IMR-90 (cell line): ENCODE measurements at regions not wholly inside any gene's neighbourhood (a gene's known extent, or its start where the extent isn't known, plus 50 kb on each side); places are given as distances from the start of the nearest gene placed in this dataset.

ENCODE experiments used
- ATAC-seq: fragments of 200-7000 bp; cut with Tn5 transposase; 2 replicates; pipeline ENCODE4 v1.9.1; 2020; ENCODE audit warnings: low read depth, mild to moderate bottlenecking, moderate library complexity
- BruUV-seq: library from RNA; stranded (reverse); fragments of 400-500 nt; replicated peaks from 2 replicates; lab custom pipeline; 2021; lab: Mats Ljungman, UMichigan
- CTCF ChIA-PET: fragments of 300-600 bp; formaldehyde crosslinking; extraction: SDS; loops from one replicate; lab custom pipeline; 2021; ENCODE audit warnings: antibody characterized with exemption; lab: Yijun Ruan, JAX
- POLR2A ChIA-PET: fragments of 300-600 bp; sonication (Branson Sonifier 250); formaldehyde crosslinking; loops from one replicate; lab custom pipeline; 2022; ENCODE audit warnings: antibody characterized with exemption; ENCODE audit not compliant: unreplicated experiment; lab: Charles Lee
- DNase-seq: peaks from one replicate; pipeline ENCODE4 v3.0.0; 2013
- H2AFZ ChIP-seq: replicated peaks from 2 replicates; pipeline ENCODE3; 2013; ENCODE audit warnings: low read length, mild to moderate bottlenecking; ENCODE audit not compliant: poor library complexity
- H2AK5ac ChIP-seq: 2 replicates; pipeline ENCODE4 v1.6.1; 2013; ENCODE audit warnings: low read depth, low read length, inconsistent platforms
- H2AK9ac ChIP-seq: replicated peaks from 2 replicates; pipeline ENCODE3; 2013; ENCODE audit warnings: mild to moderate bottlenecking, low read depth, low read length, moderate library complexity; ENCODE audit not compliant: poor library complexity
- H2BK120ac ChIP-seq: 2 replicates; pipeline ENCODE4 v1.6.1; 2013; ENCODE audit warnings: low read depth, low read length, inconsistent platforms
- H2BK15ac ChIP-seq: 3 replicates; pipeline ENCODE4 v1.6.1; 2013; ENCODE audit warnings: low read depth, low read length, inconsistent platforms
- H2BK20ac ChIP-seq: 2 replicates; pipeline ENCODE4 v1.6.1; 2013; ENCODE audit warnings: low read depth, mild to moderate bottlenecking, inconsistent platforms, low read length, moderate library complexity
- H2BK5ac ChIP-seq: 2 replicates; pipeline ENCODE4 v1.6.1; 2013; ENCODE audit warnings: mild to moderate bottlenecking, low read depth, low read length, inconsistent platforms; ENCODE audit not compliant: poor library complexity, severe bottlenecking
- H3K14ac ChIP-seq: replicated peaks from 2 replicates; pipeline ENCODE4 v1.6.1; 2013; ENCODE audit warnings: low read depth, low read length, inconsistent platforms
- H3K18ac ChIP-seq: 2 replicates; pipeline ENCODE4 v1.6.1; 2013; ENCODE audit warnings: low read depth, low read length, control low read depth
- H3K23ac ChIP-seq: 2 replicates; pipeline ENCODE4 v1.6.1; 2013; ENCODE audit warnings: low read depth, low read length, inconsistent platforms
- H3K27ac ChIP-seq: 2 replicates; pipeline ENCODE4 v1.5.1; 2013; ENCODE audit warnings: mild to moderate bottlenecking, control low read depth, low read length; ENCODE audit not compliant: insufficient read depth
- H3K27me3 ChIP-seq: 2 replicates; pipeline ENCODE4 v1.6.1; 2013; ENCODE audit warnings: low read length; ENCODE audit not compliant: control insufficient read depth, insufficient read depth
- H3K36me3 ChIP-seq: 2 replicates; pipeline ENCODE4 v1.6.1; 2013; ENCODE audit warnings: low read length, mixed read lengths; ENCODE audit not compliant: control insufficient read depth, insufficient read depth
- H3K4ac ChIP-seq: 2 replicates; pipeline ENCODE4 v1.6.1; 2013; ENCODE audit warnings: low read depth, low read length, inconsistent platforms
- H3K4me1 ChIP-seq: 2 replicates; pipeline ENCODE4 v1.6.1; 2013; ENCODE audit warnings: low read length, mixed read lengths; ENCODE audit not compliant: control insufficient read depth, insufficient read depth
- H3K4me2 ChIP-seq: 2 replicates; pipeline ENCODE4 v1.6.1; 2013; ENCODE audit warnings: low read depth, mild to moderate bottlenecking, control low read depth, low read length, moderate library complexity
- H3K4me3 ChIP-seq: 2 replicates; pipeline ENCODE4 v1.5.1; 2013; ENCODE audit warnings: low read depth, mild to moderate bottlenecking, control low read depth, low read length, moderate library complexity; ENCODE audit not compliant: insufficient read depth
- H3K56ac ChIP-seq: 2 replicates; pipeline ENCODE4 v1.6.1; 2013; ENCODE audit warnings: low read length, inconsistent platforms; ENCODE audit not compliant: insufficient read depth; ENCODE audit errors: extremely low read depth
- H3K79me1 ChIP-seq, 2 experiments: 2 replicates each; pipeline ENCODE4 v1.6.1; 2013; ENCODE audit warnings: low read length in 2 of 2, inconsistent platforms in 1 of 2, low read depth in 1 of 2
- H3K9ac ChIP-seq: 2 replicates; pipeline ENCODE4 v1.6.1; 2013; ENCODE audit warnings: low read depth, low read length, control low read depth
- H3K9me1 ChIP-seq: 2 replicates; pipeline ENCODE4 v1.6.1; 2013; ENCODE audit warnings: low read length, inconsistent platforms; ENCODE audit not compliant: insufficient read depth
- H3K9me3 ChIP-seq: 2 replicates; pipeline ENCODE4 v1.6.1; 2013; ENCODE audit warnings: low read length; ENCODE audit not compliant: control insufficient read depth, insufficient read depth
- H4K20me1 ChIP-seq: 2 replicates; pipeline ENCODE4 v1.6.1; 2013; ENCODE audit warnings: low read length, inconsistent platforms; ENCODE audit not compliant: insufficient read depth
- H4K5ac ChIP-seq: 2 replicates; pipeline ENCODE4 v1.6.1; 2013; ENCODE audit warnings: mild to moderate bottlenecking, low read depth, low read length, control low read depth
- H4K8ac ChIP-seq, 2 experiments: 2 replicates each; pipeline ENCODE4 v1.6.1; 2013; ENCODE audit warnings: low read depth in 2 of 2, low read length in 2 of 2, control low read depth in 1 of 2, inconsistent platforms in 1 of 2
- H4K91ac ChIP-seq: 2 replicates; pipeline ENCODE4 v1.6.1; 2013; ENCODE audit warnings: low read depth, low read length, inconsistent platforms; ENCODE audit not compliant: insufficient read depth
- FOS ChIP-seq: fragments of 150-350 bp; IDR thresholded peaks from 2 replicates; pipeline ENCODE4 v1.6.1; 2016; ENCODE audit warnings: low read depth, low read length
- RAD21 ChIP-seq: IDR thresholded peaks from 2 replicates; pipeline ENCODE4 v1.6.1; 2012; ENCODE audit warnings: low read length, improper control_type of control experiment
- WGBS, 2 experiments: methylation state at CpG; one replicate each; pipeline versions ENCODE4 v1.1.5 to v1.1.7; 2013; ENCODE audit warnings: missing lambda C conversion rate in 2 of 2; ENCODE audit not compliant: insufficient read length in 1 of 2; ENCODE audit errors: extremely low coverage in 2 of 2; 5-methylcytosine and 5-hydroxymethylcytosine counted together
- dilution Hi-C: fragments of 300-500 bp; cut with HindIII; formaldehyde crosslinking; loops from one replicate; pipeline ENCODE4 v1.14.3; 2018; ENCODE audit warnings: low sequenced_read_pairs; ENCODE audit not compliant: unreplicated experiment
- in situ Hi-C: fragments of 300-500 bp; cut with MboI; formaldehyde crosslinking; loops from 3 replicates; pipeline ENCODE4 v1.14.3; 2019; ENCODE audit warnings: low sequenced_read_pairs, inconsistent platforms, mixed read lengths
- intact Hi-C: fragments of 100-400 bp; cut with micrococcal nuclease; formaldehyde crosslinking; loops from 2 replicates; pipeline ENCODE4 v1.10.0; 2022

DNA sequence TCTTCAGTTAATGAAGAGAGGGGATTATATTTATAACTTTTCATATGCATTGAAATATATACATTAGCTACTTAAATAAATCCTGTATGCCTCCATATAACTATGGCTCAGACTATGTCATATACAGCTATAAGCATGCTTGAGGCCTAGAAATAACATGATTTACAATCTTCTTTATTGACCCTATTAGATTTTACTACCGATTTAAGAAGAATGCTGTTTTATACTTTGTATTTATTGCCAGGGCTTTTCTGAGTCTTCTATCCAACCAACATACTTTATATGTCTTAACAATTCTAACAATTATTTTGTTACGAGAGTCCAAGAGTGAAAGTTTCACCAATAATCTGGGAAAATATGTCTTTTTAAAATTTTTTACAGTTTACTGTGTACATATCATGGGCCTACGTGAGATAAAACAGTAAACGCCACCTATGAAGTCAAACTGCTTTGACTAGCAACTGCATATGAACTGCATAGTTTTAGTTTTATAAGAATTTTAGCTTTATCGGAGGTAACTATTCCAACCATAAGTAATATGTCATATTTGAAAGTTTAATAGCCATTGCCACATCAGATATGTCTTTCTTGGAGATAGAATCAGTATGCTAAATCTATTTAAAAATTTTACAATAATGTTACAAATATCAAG lies 861.0 kb downstream of the USP25 start:
- Histone ChIP-seq H3K4me3 (no peak overlapping the region), H3K36me3 (no peaks in the 10 kb centered on the region), H2BK15ac (no peak overlapping the region), H3K79me1 (no peaks in the 10 kb centered on the region), H3K14ac (no peak overlapping the region), H3K27ac (no peak overlapping the region), H3K23ac (no peak overlapping the region), H2BK20ac (no peak overlapping the region), H3K9me3 (no peaks in the 10 kb centered on the region), H2BK120ac (no peak overlapping the region), H2AK9ac (no peak overlapping the region), H3K4me1 (peaks cover 6% of the 10 kb centered on the region; the same call in 1 of the 2 replicates), H3K27me3 (no peaks in the 10 kb centered on the region), H2AK5ac (no peak overlapping the region), H3K18ac (no peak overlapping the region), H4K20me1 (no peaks in the 10 kb centered on the region), H2BK5ac (no peak overlapping the region), H3K56ac (no peak overlapping the region), H3K4ac (no peak overlapping the region), H4K8ac (no peak overlapping the region), H4K91ac (no peak overlapping the region), H3K4me2 (no peak overlapping the region), H2AFZ (no peak overlapping the region), H3K9ac (no peak overlapping the region), H3K9me1 (no peaks in the 10 kb centered on the region), H4K5ac (no peak overlapping the region)
- CTCF ChIA-PET: no interaction called here
- BruUV-seq: no TSS peak
- no CpG with 5 or more reads among the region's 5 CpGs for WGBS, 2 experiments
- in situ Hi-C loops (no loop called here), intact Hi-C loops (no loop called here), dilution Hi-C loops (no loop called here)
- ATAC-seq (no peak), DNase-seq (no peak)
- POLR2A ChIA-PET: no interaction called here
- TF ChIP-seq RAD21 (no peak), FOS (no peak)
